Esophagus (tissue), 2 donors: ENCODE measurements at regions not wholly inside any gene's neighbourhood (a gene's known extent, or its start where the extent isn't known, plus 50 kb on each side); places are given as distances from the start of the nearest gene placed in this dataset.

Experiments used
- H3K27ac ChIP-seq, 2 donors: one replicate each; pipeline ENCODE4 v1.5.1; 2013; ENCODE audit warnings: low read depth in 2 of 2, mild to moderate bottlenecking in 2 of 2, inconsistent platforms in 1 of 2, low read length in 1 of 2, moderate library complexity in 1 of 2
- H3K27me3 ChIP-seq, 2 donors: one replicate each; pipeline ENCODE4 v1.6.1; 2013; ENCODE audit warnings: low read length in 2 of 2, control low read depth in 1 of 2, mild to moderate bottlenecking in 1 of 2; ENCODE audit not compliant: insufficient read depth in 2 of 2, control insufficient read depth in 1 of 2
- H3K36me3 ChIP-seq, 2 donors: one replicate each; pipeline ENCODE4 v1.6.1; 2013; ENCODE audit warnings: low read length in 1 of 2; ENCODE audit not compliant: control insufficient read depth in 2 of 2, insufficient read depth in 2 of 2
- H3K4me1 ChIP-seq, 2 donors: one replicate each; pipeline ENCODE4 v1.6.1; 2013; ENCODE audit warnings: low read length in 1 of 2; ENCODE audit not compliant: control insufficient read depth in 2 of 2, insufficient read depth in 2 of 2
- H3K4me3 ChIP-seq, 2 donors: one replicate each; pipeline ENCODE4 v1.5.1; 2013; ENCODE audit warnings: low read length in 2 of 2, mild to moderate bottlenecking in 2 of 2, low read depth in 1 of 2, moderate library complexity in 1 of 2
- H3K9me3 ChIP-seq, 2 donors: one replicate each; pipeline ENCODE4 v1.6.1; 2013; ENCODE audit warnings: mild to moderate bottlenecking in 2 of 2, low read depth in 1 of 2, low read length in 1 of 2, moderate library complexity in 1 of 2; ENCODE audit not compliant: control insufficient read depth in 2 of 2, insufficient read depth in 1 of 2
- WGBS, 2 donors: extraction: QIAGEN DNeasy Blood & Tissue Kit; methylation state at CpG; one replicate each; pipeline ENCODE4 v1.1.7; 2013; 5-methylcytosine and 5-hydroxymethylcytosine counted together
- donor health status: healthy with polysubstance abuse.
- donor health status: Bipolar disorder and iron deficiency.

DNA sequence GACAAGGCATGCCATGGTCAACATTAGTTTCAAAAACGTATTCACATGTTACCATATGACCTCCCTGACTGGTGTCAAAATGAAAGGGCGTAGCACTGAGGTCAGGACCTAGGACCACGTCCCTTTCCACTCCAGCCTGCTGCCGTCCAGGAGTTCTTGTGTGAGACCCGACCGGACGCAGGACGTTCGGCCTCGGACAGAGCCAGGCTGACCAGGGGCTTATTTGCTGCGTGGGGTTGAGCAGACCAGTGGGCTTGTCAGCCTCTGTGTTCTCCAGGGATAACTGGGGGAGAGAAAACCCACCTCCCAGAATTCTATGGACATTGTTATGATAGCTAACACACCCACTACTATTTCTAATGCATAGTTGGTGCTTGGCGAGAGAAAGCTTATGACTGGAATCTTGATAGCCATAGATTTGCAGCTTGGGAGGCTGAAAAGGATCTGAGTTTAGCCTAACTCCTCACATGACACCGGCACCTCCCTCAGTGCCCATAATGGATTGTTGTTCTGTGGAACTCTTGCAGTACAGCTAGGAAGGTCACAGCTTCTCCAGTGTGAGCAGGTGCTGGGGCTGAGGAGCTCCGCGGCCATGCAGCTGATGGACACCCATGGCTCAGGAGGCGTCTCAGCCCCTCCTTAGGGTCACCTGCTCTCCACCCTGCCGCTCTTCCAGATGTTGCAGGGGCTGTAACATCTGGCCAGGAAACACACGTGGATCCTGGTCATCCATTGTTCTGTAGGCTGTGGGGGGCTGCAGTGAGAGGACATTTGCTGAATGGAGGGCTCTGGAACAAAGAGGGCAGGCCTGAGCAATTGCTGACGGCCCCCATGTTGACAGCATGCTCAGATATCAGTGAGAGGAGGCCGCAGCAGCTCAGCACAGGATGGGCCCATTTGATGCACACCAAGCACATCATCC lies 368.4 kb downstream of the IRX2 start:
- no peak overlapping the region for H3K27ac ChIP-seq
- H3K27me3 ChIP-seq = no peaks in the 10 kb centered on the region
- peaks cover 0 to 2% of the 10 kb centered on the region in 2 donors for H3K4me1 ChIP-seq
- no peaks in the 10 kb centered on the region for H3K9me3 ChIP-seq
- no peaks in the 10 kb centered on the region for H3K36me3 ChIP-seq
- WGBS, 2 donors = 77 to 79% methylated on average over 20 of the region's 20 CpGs
- H3K4me3 ChIP-seq = no peak overlapping the region

DNA sequence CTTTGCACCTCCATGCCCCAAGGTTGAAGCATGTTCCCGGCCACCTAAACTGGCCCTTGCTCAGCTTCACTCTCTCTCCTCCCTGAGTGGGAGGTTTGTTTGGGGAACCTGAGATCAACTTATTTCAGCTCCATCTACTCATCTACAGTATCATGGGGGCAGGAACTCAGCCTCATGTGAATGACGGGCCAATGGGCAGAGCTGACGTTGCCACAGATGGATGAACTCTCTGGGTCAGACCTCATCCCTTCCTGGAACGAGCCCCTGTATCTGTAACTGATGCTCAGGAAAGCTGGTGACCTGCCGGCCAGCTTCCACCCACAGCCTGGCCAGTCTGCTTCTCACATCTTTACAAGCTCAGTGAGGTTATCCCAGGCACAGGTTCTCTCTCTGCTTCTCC lies 369.6 kb downstream of the IRX2 start:
- Histone ChIP-seq H3K27me3 (no peaks in the 10 kb centered on the region), H3K27ac (no peak overlapping the region), H3K4me1 (peaks cover 0 to 2% of the 10 kb centered on the region in 2 donors), H3K36me3 (no peaks in the 10 kb centered on the region), H3K4me3 (no peak overlapping the region), H3K9me3 (no peaks in the 10 kb centered on the region)
- WGBS, 2 donors = 83 to 91% methylated on average over 5 of the region's 5 CpGs

DNA sequence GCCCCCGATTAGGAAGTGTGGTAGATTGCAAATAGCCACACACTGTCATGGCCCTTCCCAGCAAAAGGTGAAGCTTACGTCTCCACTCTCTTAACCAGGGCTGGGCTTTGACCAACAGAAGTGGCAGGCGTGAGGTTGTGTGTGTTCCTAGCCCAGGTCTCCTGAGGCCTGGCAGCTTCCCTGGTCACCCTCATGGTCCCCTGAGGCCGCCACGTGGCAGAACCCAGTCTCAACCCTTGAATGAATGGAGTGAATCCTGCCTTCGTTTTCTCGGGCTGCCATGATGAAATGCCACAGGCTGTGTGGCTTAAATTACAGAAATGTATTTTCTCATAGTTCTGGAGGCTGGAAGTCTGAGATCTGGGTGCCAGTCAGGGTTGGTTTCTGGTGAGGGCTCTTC lies 370.4 kb downstream of the IRX2 start:
- H3K27ac ChIP-seq = no peak overlapping the region
- 79 to 89% methylated on average over 7 of the region's 7 CpGs for WGBS, 2 donors
- peaks cover 0 to 2% of the 10 kb centered on the region in 2 donors for H3K4me1 ChIP-seq
- no peaks in the 10 kb centered on the region for H3K36me3 ChIP-seq
- no peaks in the 10 kb centered on the region for H3K9me3 ChIP-seq
- H3K27me3 ChIP-seq = no peaks in the 10 kb centered on the region
- no peak overlapping the region for H3K4me3 ChIP-seq

DNA sequence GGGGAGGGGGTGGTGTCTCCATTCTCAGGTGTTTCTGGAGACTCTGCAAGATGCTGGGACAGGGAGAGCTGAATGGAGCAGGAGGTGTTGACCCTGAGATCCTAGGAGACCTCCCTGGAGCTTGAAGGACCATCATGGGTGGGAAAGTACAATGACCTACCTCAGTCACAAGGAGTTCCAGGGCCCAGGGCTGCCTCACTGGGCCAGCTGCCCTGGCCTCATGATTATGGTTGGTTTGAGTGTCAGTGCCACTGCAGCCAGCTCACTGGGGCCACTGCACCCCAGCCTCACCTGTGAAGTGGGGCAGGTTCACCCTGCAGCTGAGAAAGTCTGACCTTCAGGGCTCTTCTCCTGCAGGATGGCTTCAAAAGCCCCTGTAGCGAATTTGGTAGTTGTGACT lies 372.5 kb downstream of the IRX2 start:
- H3K9me3 ChIP-seq = no peaks in the 10 kb centered on the region
- H3K4me1 ChIP-seq = peaks cover 0 to 2% of the 10 kb centered on the region in 2 donors
- no peak overlapping the region for H3K27ac ChIP-seq
- H3K4me3 ChIP-seq = no peak overlapping the region
- WGBS, 2 donors = 45 to 62% methylated on average over 1 of the region's 1 CpG
- no peaks in the 10 kb centered on the region for H3K27me3 ChIP-seq
- no peaks in the 10 kb centered on the region for H3K36me3 ChIP-seq

DNA sequence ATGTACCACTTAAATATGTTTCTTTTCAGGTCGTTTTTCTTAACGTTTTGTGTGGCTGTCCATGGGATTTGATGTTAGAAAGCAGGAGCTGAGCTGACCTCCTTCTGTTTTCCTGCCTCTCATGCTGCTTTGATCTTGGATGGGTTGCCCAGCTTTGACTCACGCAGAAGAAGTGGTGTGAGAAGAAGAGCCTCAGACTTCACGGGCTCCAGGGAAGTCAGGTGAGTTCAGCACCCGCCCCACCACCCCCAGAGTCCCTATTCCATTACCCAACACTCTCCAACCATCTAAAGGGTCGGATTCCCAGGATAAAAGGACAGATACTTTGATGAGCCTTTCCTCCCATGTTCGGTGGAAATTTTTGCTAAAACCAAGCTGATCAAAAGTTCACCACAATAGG lies 373.4 kb downstream of the IRX2 start:
- 52 to 56% methylated on average over 7 of the region's 7 CpGs for WGBS, 2 donors
- Histone ChIP-seq H3K4me1 (peaks cover 0 to 2% of the 10 kb centered on the region in 2 donors), H3K9me3 (peaks cover 0 to 5% of the 10 kb centered on the region in 2 donors), H3K4me3 (no peak overlapping the region), H3K27me3 (no peaks in the 10 kb centered on the region), H3K27ac (no peak overlapping the region), H3K36me3 (no peaks in the 10 kb centered on the region)

DNA sequence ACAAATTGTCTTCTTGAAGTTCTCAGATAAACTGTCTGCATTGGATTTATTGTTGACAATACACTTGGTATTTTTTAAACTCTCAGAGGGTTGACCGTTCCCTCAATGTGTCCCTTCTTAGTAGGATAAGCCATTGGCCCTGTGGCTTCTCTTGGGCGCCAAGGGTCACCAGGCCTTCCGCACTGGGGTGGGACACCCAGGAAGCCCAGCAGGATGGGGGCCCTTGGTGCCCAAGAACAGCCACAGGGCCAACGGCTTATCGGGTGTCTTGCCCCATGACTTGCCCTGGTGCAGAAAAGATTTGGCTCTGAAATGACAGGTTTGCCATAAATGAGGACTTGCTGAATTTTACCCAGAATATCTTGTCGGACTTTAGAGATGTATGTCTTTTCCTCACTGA lies 375.0 kb downstream of the IRX2 start:
- peaks cover 0 to 2% of the 10 kb centered on the region in 2 donors for H3K4me1 ChIP-seq
- no peaks in the 10 kb centered on the region for H3K36me3 ChIP-seq
- peaks cover 0 to 5% of the 10 kb centered on the region in 2 donors for H3K9me3 ChIP-seq
- WGBS, 2 donors = 93 to 94% methylated on average over 6 of the region's 6 CpGs
- no peaks in the 10 kb centered on the region for H3K27me3 ChIP-seq
- H3K4me3 ChIP-seq = no peak overlapping the region
- H3K27ac ChIP-seq = no peak overlapping the region

DNA sequence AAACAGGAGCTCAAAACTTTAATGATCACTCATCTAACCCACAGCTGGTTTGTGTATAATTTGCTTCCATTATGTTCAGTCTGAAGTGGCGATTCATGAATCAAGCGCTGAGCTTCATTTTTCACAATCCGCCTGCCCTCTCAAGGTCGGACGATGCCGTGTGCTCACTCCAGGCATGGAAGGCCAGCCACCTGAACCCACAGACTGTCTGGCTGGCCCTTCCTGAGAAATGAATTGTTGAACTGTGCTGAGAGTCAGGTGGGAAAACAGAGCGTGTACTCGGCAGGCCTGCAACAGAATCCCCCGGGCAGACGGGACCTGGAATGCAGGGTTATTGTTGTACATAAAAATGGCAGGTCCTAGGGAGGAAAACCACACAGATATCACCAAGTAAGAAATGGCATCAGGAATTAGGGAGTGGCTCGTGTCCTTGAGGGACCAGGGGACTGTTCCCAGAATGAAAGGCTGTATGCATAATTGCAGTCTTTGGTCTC lies 375.7 kb downstream of the IRX2 start:
- Histone ChIP-seq H3K27me3 (no peaks in the 10 kb centered on the region), H3K36me3 (no peaks in the 10 kb centered on the region), H3K27ac (no peak overlapping the region), H3K9me3 (peaks cover 0 to 5% of the 10 kb centered on the region in 2 donors), H3K4me3 (no peak overlapping the region), H3K4me1 (peaks cover 0 to 2% of the 10 kb centered on the region in 2 donors)
- WGBS, 2 donors = 64 to 65% methylated on average over 11 of the region's 11 CpGs

DNA sequence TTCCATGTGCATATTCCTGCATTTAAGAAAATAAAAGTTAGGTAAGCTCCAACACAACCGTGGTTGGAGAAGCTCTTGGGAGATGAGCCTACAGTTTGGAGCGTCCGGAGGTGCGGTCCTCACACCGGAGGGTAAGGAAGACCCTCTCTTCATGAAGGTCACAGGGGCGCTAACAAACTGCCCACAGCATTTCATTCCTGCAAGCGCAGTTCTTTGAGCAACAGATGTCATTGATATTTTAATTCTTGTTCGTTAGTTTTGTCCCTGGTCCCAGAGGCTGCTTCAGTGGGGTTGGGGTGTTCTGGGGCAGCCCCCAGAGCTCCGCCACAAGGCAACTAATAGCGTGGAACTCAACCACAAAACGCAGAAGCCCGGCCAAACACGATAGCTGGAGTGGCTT lies 376.2 kb downstream of the IRX2 start:
- H3K36me3 ChIP-seq = no peaks in the 10 kb centered on the region
- H3K4me1 ChIP-seq = peaks cover 0 to 2% of the 10 kb centered on the region in 2 donors
- H3K27ac ChIP-seq = no peak overlapping the region
- no peak overlapping the region for H3K4me3 ChIP-seq
- peaks cover 0 to 8% of the 10 kb centered on the region in 2 donors for H3K9me3 ChIP-seq
- WGBS, 2 donors = 90 to 93% methylated on average over 13 of the region's 13 CpGs
- H3K27me3 ChIP-seq = no peaks in the 10 kb centered on the region

DNA sequence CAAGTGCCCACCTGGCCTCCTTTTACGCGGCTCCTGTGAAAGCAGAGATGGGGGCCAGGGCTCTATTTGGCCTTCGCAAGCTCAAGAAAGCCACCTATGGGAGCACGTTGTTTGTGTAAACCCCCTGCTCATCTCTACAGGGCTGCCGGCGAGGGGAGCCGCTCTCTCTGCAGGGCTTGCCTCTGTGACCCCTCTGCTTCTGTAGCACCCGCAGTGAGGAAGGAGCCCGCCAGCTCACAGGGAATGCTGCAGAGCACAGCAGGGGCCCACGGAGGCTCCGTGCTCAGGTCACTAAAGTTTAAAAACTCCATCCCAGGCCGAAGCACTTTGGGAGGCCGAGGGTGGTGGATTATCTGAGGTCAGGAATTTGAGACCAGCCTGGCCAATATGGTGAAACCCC lies 376.8 kb downstream of the IRX2 start:
- Histone ChIP-seq H3K36me3 (no peaks in the 10 kb centered on the region), H3K27ac (no peak overlapping the region), H3K9me3 (peaks cover 0 to 8% of the 10 kb centered on the region in 2 donors), H3K4me1 (peaks cover 0 to 2% of the 10 kb centered on the region in 2 donors), H3K27me3 (no peaks in the 10 kb centered on the region), H3K4me3 (no peak overlapping the region)
- 87 to 91% methylated on average over 13 of the region's 13 CpGs for WGBS, 2 donors

DNA sequence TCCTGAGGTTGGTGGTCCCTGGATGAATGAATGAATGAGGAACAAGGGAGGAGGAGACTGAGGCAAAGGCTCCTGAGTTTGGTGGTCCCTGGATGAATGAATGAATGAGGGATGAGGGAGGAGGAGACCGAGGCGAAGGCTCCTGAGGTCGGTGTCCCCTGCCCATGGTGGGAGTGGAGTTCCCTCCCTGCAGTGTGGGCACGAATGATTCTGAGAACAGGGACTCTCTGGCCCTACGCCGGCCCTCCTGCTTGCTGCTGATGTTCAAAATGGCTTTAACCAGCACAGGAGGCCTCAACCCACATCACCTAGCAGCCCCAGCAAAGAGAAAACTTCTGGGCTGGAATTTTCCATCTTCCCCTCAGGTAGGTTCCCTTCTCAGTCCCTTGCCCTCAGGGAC lies 377.8 kb downstream of the IRX2 start:
- Histone ChIP-seq H3K27me3 (no peaks in the 10 kb centered on the region), H3K27ac (no peak overlapping the region), H3K9me3 (peaks cover 0 to 8% of the 10 kb centered on the region in 2 donors), H3K4me3 (no peak overlapping the region), H3K4me1 (no peaks in the 10 kb centered on the region), H3K36me3 (no peaks in the 10 kb centered on the region)
- WGBS, 2 donors = 90 to 93% methylated on average over 6 of the region's 6 CpGs
